HEK293T (cell line): ENCODE measurements at regions not wholly inside any gene's neighbourhood (a gene's known extent, or its start where the extent isn't known, plus 50 kb on each side); places are given as distances from the start of the nearest gene placed in this dataset.

Experiments
- CTCF ChIA-PET: fragments of 350-600 bp; formaldehyde crosslinking; extraction: SDS; loops from one replicate; lab custom pipeline; 2021; ENCODE audit warnings: antibody characterized with exemption, inconsistent platforms; lab: Yijun Ruan, JAX
- POLR2A ChIA-PET: fragments of 350-600 bp; formaldehyde crosslinking; extraction: SDS; loops from one replicate; lab custom pipeline; 2020; ENCODE audit warnings: antibody characterized with exemption, inconsistent platforms; lab: Yijun Ruan, JAX
- DNase-seq: peaks from one replicate; pipeline ENCODE4 v3.0.0; 2012; ENCODE audit warnings: mixed read lengths; ENCODE audit errors: extremely low spot score
- CTBP1 ChIP-seq: fragments of 450-650 bp; IDR thresholded peaks from 2 replicates; pipeline ENCODE4 v1.6.1; 2016; ENCODE audit warnings: borderline replicate concordance
- FOXM1 ChIP-seq: fragments of 450-650 bp; IDR thresholded peaks from 2 replicates; pipeline ENCODE4 v1.6.1; 2017; ENCODE audit warnings: mild to moderate bottlenecking, borderline replicate concordance
- HDGF ChIP-seq: fragments of 450-650 bp; IDR thresholded peaks from 2 replicates; pipeline ENCODE4 v1.6.1; 2017; ENCODE audit warnings: antibody characterized with exemption, borderline replicate concordance
- L3MBTL2 ChIP-seq: fragments of 450-650 bp; conservative IDR thresholded peaks from 2 replicates; pipeline ENCODE4 v1.6.1; 2016; ENCODE audit warnings: mild to moderate bottlenecking
- NFRKB ChIP-seq: fragments of 450-650 bp; IDR thresholded peaks from 2 replicates; pipeline ENCODE4 v1.6.1; 2016; ENCODE audit warnings: mild to moderate bottlenecking, moderate library complexity
- SUZ12 ChIP-seq: fragments of 450-650 bp; IDR thresholded peaks from 2 replicates; pipeline ENCODE4 v1.6.1; 2016; ENCODE audit warnings: mild to moderate bottlenecking
- ZNF384 ChIP-seq: fragments of 450-650 bp; IDR thresholded peaks from 2 replicates; pipeline ENCODE4 v1.6.1; 2016
- TF ChIP-seq, protein P1 (sequence below): fragments of 450-650 bp; IDR thresholded peaks from 2 replicates; pipeline ENCODE4 v1.6.1; 2016

DNA sequence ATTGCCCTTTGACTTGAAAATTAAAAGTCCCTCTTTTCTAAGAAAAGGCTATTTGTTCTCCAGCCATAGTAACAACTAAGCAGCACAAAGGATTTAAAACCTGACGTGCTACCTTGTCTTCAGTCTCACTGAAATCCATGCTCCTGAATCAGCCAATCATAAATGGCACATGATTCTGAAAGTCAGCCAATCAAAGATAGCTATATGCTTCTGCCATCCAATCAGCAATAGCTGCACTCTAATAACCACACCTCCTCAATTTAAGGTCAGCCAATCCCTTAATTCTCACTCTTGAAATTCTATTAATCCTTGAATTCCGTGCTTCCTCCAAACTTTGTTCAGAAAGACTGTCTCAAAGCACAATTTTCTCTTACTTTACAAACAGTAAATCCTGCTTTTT lies 53.5 kb upstream of the ACAN start:
- POLR2A ChIA-PET = no interaction called here
- no peak for DNase-seq
- TF ChIP-seq ZNF384 (no peak), NFRKB (no peak), L3MBTL2 (no peak)
- CTCF ChIA-PET = no interaction called here

DNA sequence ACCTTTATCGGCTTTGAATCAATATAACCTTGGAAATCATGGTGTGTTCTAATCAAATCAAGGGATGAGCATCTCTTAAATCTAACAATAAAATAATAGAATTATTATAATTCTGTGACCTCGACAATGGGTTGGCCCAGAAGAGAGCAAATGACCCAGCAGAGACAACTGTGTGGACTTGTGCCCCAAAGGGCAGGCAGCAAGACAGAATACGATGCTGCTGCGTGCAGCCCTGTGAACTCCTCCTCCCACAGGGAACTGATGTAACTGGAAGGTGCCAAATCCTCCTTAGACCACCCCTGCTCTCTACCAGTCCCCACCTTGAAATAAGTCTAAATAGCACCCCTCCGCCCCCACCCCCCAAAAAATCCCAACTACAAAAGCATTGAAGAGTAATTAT lies 50.7 kb upstream of the ACAN start:
- CTCF ChIA-PET = no interaction called here
- TF ChIP-seq CTBP1 = no peak
- TF ChIP-seq L3MBTL2 = no peak
- POLR2A ChIA-PET = no interaction called here
- no peak for DNase-seq

DNA sequence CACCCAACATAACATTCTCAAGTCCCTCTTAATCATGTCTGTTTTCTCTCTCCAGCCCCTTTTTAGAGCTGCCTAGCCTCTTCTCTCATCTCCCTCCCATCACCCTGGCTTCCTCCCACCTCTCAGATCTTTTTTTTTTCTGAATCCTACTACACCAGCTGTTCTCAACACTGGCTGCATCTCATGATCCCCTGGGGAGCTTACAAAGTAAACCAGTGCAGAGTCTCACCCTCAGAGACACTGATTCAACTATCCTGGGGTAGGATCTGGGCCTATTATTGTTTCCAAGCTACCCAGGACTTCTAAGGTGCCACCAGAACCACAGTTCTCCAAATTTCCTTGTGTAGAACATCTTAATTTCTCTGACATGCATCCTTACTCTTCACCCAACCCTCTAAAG lies 50.3 kb upstream of the ACAN start:
- TF ChIP-seq NFRKB = no peak
- TF ChIP-seq HDGF = no peak
- no peak for TF ChIP-seq CTBP1
- TF ChIP-seq, protein P1, sequence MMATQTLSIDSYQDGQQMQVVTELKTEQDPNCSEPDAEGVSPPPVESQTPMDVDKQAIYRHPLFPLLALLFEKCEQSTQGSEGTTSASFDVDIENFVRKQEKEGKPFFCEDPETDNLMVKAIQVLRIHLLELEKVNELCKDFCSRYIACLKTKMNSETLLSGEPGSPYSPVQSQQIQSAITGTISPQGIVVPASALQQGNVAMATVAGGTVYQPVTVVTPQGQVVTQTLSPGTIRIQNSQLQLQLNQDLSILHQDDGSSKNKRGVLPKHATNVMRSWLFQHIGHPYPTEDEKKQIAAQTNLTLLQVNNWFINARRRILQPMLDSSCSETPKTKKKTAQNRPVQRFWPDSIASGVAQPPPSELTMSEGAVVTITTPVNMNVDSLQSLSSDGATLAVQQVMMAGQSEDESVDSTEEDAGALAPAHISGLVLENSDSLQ = no peak
- TF ChIP-seq SUZ12 = no peak
- TF ChIP-seq FOXM1 = no peak
- POLR2A ChIA-PET = no interaction called here
- no peak for DNase-seq
- CTCF ChIA-PET = interaction anchor here (0.6 kb wide), 1 partner anchor 122 kb away, joined by 6 read pairs; no protein-coding TSS in a partner anchor
